Neural progenitor cell (in vitro differentiated cells): ENCODE measurements at regions not wholly inside any gene's neighbourhood (a gene's known extent, or its start where the extent isn't known, plus 50 kb on each side); places are given as distances from the start of the nearest gene placed in this dataset.

Experiments
- DNase-seq: peaks from one replicate; pipeline ENCODE4 v3.0.0-alpha.2; 2016; ENCODE audit warnings: low spot score
- H2AFZ ChIP-seq: fragments of 200-600 bp; sonication (generic); replicated peaks from 2 replicates; pipeline ENCODE4 v1.6.1; 2016; ENCODE audit warnings: antibody characterized with exemption
- H3F3A ChIP-seq: fragments of 200-600 bp; sonication (generic); 2 replicates; pipeline ENCODE4 v1.6.1; 2016; ENCODE audit warnings: antibody characterized with exemption, low read depth
- H3K27ac ChIP-seq: fragments of 200-600 bp; sonication (generic); 2 replicates; pipeline ENCODE4 v1.5.1; 2016; ENCODE audit warnings: mild to moderate bottlenecking
- H3K27me3 ChIP-seq: fragments of 200-600 bp; sonication (generic); 2 replicates; pipeline ENCODE4 v1.6.1; 2016; ENCODE audit warnings: mild to moderate bottlenecking, moderate library complexity
- H3K36me3 ChIP-seq: fragments of 200-600 bp; sonication (generic); 2 replicates; pipeline ENCODE4 v1.5.1; 2016
- H3K4me1 ChIP-seq: fragments of 200-600 bp; sonication (generic); 2 replicates; pipeline ENCODE4 v1.6.1; 2016; ENCODE audit warnings: mixed run types
- H3K4me2 ChIP-seq: fragments of 200-600 bp; sonication (generic); 2 replicates; pipeline ENCODE4 v1.6.1; 2016
- H3K4me3 ChIP-seq: fragments of 200-600 bp; sonication (generic); 2 replicates; pipeline ENCODE4 v1.5.1; 2016
- H3K79me2 ChIP-seq: fragments of 200-600 bp; sonication (generic); 2 replicates; pipeline ENCODE4 v1.6.1; 2016; ENCODE audit warnings: low read depth
- H3K9ac ChIP-seq: fragments of 200-600 bp; sonication (generic); 2 replicates; pipeline ENCODE4 v1.6.1; 2016
- H3K9me3 ChIP-seq: fragments of 200-600 bp; sonication (generic); 2 replicates; pipeline ENCODE4 v1.5.1; 2016; ENCODE audit warnings: low read depth
- H4K20me1 ChIP-seq: fragments of 200-600 bp; sonication (generic); 2 replicates; pipeline ENCODE4 v1.6.1; 2016; ENCODE audit warnings: low read depth
- H3K27ac Mint-ChIP-seq: 3 replicates; pipeline ENCODE4 v1.8.0; 2021; ENCODE audit warnings: mixed read lengths
- H3K27me3 Mint-ChIP-seq: 2 replicates; pipeline ENCODE4 v1.8.0; 2022; ENCODE audit warnings: low read depth, mild to moderate bottlenecking, inconsistent platforms, moderate library complexity, mixed read lengths; ENCODE audit not compliant: insufficient read depth
- H3K36me3 Mint-ChIP-seq: 3 replicates; pipeline ENCODE4 v1.8.0; 2021; ENCODE audit warnings: mixed read lengths
- H3K4me1 Mint-ChIP-seq: 3 replicates; pipeline ENCODE4 v1.8.0; 2021; ENCODE audit warnings: mixed read lengths
- H3K4me3 Mint-ChIP-seq: 3 replicates; pipeline ENCODE4 v1.8.0; 2021; ENCODE audit warnings: mild to moderate bottlenecking, moderate library complexity, mixed read lengths
- H3K9me3 Mint-ChIP-seq: 3 replicates; pipeline ENCODE4 v1.8.0; 2020; ENCODE audit warnings: mixed read lengths
- CTCF ChIP-seq: fragments of 200-600 bp; sonication (generic); IDR thresholded peaks from 2 replicates; pipeline ENCODE4 v1.5.1; 2017; ENCODE audit warnings: antibody characterized with exemption, mild to moderate bottlenecking
- EZH2 ChIP-seq: fragments of 200-600 bp; sonication (generic); IDR thresholded peaks from 2 replicates; pipeline ENCODE4 v1.6.1; 2017; ENCODE audit warnings: antibody characterized with exemption, mild to moderate bottlenecking, moderate library complexity
- EZH2phosphoT487 ChIP-seq: fragments of 200-600 bp; sonication (generic); IDR thresholded peaks from 2 replicates; pipeline ENCODE4 v1.6.1; 2017; ENCODE audit warnings: antibody characterized with exemption

DNA sequence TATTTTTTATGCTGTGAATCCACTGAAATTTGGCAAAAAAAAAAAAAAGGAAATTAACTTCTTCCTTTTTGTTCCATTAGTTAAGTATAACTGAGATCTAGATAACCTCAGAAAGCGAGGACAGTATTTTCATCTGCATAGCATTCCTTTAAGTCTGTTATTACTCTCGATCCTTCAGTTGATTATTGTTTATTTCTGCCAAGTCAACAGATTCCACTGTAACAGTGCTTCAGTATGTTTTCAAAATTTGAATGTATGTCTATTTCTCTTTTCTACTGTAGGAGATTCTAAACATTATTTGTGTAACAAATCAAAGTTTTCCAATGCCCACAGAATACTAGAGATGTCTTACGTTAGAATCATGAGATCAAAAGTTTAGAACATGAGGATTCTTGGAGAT lies 133.1 kb upstream of the RGPD4 start:
- Histone ChIP-seq H3K4me3 (no peak overlapping the region), H3K27ac (no peak overlapping the region), H3K9ac (no peak overlapping the region), H3K36me3 (no peaks in the 10 kb centered on the region), H3K4me2 (no peak overlapping the region), H3K9me3 (no peaks in the 10 kb centered on the region), H3F3A (no peaks in the 10 kb centered on the region), H2AFZ (no peak overlapping the region), H3K27me3 (no peaks in the 10 kb centered on the region), H4K20me1 (no peaks in the 10 kb centered on the region), H3K4me1 (no peaks in the 10 kb centered on the region), H3K79me2 (no peaks in the 10 kb centered on the region)
- H3K4me3 Mint-ChIP-seq: no peak overlapping the region
- DNase-seq: no peak
- TF ChIP-seq CTCF (no peak), EZH2phosphoT487 (no peak), EZH2 (no peak)
- H3K4me1 Mint-ChIP-seq: peaks cover 7% of the 10 kb centered on the region
- no peak overlapping the region for H3K27ac Mint-ChIP-seq
- no peaks in the 10 kb centered on the region for H3K36me3 Mint-ChIP-seq
- H3K9me3 Mint-ChIP-seq: no peaks in the 10 kb centered on the region
- H3K27me3 Mint-ChIP-seq: peaks cover 7% of the 10 kb centered on the region

DNA sequence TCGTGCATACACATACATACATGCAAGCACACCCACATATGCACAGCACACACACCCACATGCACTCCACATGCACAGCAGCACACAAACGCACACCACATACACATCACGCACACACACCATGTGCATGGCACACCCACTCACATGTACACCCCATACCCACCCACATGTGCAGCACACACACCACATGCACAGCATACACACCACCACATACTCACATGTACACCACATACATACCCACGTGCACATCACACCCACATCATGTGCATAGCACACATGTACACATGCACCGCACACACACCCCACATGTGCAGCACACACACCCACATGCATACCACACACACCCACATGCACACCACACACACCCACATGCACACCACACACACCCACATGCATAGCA lies 132.0 kb upstream of the RGPD4 start:
- H3K36me3 Mint-ChIP-seq: no peaks in the 10 kb centered on the region
- H2AFZ ChIP-seq: no peak overlapping the region
- H3K4me1 Mint-ChIP-seq: peaks cover 9% of the 10 kb centered on the region
- H3F3A ChIP-seq: no peaks in the 10 kb centered on the region
- H3K36me3 ChIP-seq: no peaks in the 10 kb centered on the region
- H3K4me3 ChIP-seq: no peak overlapping the region
- no peaks in the 10 kb centered on the region for H3K4me1 ChIP-seq
- no peak for TF ChIP-seq EZH2phosphoT487
- TF ChIP-seq EZH2: no peak
- no peak for TF ChIP-seq CTCF
- H3K9ac ChIP-seq: no peak overlapping the region
- no peak overlapping the region for H3K4me2 ChIP-seq
- no peak overlapping the region for H3K27ac ChIP-seq
- DNase-seq: no peak
- H3K79me2 ChIP-seq: no peaks in the 10 kb centered on the region
- H3K27me3 Mint-ChIP-seq: peaks cover 9% of the 10 kb centered on the region
- H3K9me3 ChIP-seq: no peaks in the 10 kb centered on the region
- H3K27ac Mint-ChIP-seq: no peak overlapping the region
- H3K9me3 Mint-ChIP-seq: no peaks in the 10 kb centered on the region
- no peaks in the 10 kb centered on the region for H4K20me1 ChIP-seq
- H3K4me3 Mint-ChIP-seq: no peak overlapping the region
- H3K27me3 ChIP-seq: no peaks in the 10 kb centered on the region

DNA sequence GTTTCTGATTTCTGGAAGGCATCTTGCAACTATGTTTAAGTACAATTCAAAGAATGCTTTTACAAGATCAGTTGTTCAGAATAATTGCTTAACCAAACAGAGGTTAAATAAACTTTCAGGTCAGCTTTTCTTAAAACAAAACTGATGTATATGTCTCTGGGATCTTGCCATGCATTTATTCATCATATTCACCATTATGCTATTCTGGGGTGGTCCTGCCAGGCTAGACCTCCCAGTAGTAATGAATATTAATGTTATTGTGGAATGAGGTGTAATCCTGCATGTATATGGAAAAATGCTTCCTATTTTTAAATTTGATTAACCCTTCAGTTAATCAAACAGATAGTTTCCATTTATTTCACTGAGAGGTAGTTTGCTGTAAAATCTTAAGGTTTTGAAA lies 129.3 kb upstream of the RGPD4 start:
- H3K36me3 Mint-ChIP-seq: no peaks in the 10 kb centered on the region
- H3K36me3 ChIP-seq: no peaks in the 10 kb centered on the region
- peaks cover 6% of the 10 kb centered on the region for H3K9me3 Mint-ChIP-seq
- H3K27ac ChIP-seq: no peak overlapping the region
- H3K9ac ChIP-seq: no peak overlapping the region
- H3K4me1 ChIP-seq: no peaks in the 10 kb centered on the region
- no peaks in the 10 kb centered on the region for H3K79me2 ChIP-seq
- no peak overlapping the region for H3K4me2 ChIP-seq
- no peak overlapping the region for H3K4me3 ChIP-seq
- TF ChIP-seq EZH2 (no peak), CTCF (no peak), EZH2phosphoT487 (no peak)
- H3K4me3 Mint-ChIP-seq: no peak overlapping the region
- peaks cover 10% of the 10 kb centered on the region for H3K4me1 Mint-ChIP-seq
- DNase-seq: no peak
- H2AFZ ChIP-seq: no peak overlapping the region
- H3K27ac Mint-ChIP-seq: no peak overlapping the region
- no peaks in the 10 kb centered on the region for H4K20me1 ChIP-seq
- no peaks in the 10 kb centered on the region for H3K9me3 ChIP-seq
- H3F3A ChIP-seq: no peaks in the 10 kb centered on the region
- H3K27me3 Mint-ChIP-seq: peaks cover 8% of the 10 kb centered on the region
- H3K27me3 ChIP-seq: no peaks in the 10 kb centered on the region

- no peak overlapping the region for H3K4me3 Mint-ChIP-seq
Observed at GRCh38 chr2:107698861-107699260, 127.8 kb upstream of the RGPD4 start.

More at GRCh38 chr2:107698861-107699260, 127.8 kb upstream of the RGPD4 start:
- no peaks in the 10 kb centered on the region for H3K36me3 Mint-ChIP-seq
- Histone ChIP-seq H2AFZ (no peak overlapping the region), H3K79me2 (no peaks in the 10 kb centered on the region), H3K4me1 (no peaks in the 10 kb centered on the region), H3K9me3 (no peaks in the 10 kb centered on the region), H3F3A (no peaks in the 10 kb centered on the region), H4K20me1 (no peaks in the 10 kb centered on the region), H3K4me2 (no peak overlapping the region), H3K9ac (no peak overlapping the region), H3K27ac (no peak overlapping the region), H3K36me3 (no peaks in the 10 kb centered on the region), H3K27me3 (no peaks in the 10 kb centered on the region), H3K4me3 (no peak overlapping the region)
- peaks cover 10% of the 10 kb centered on the region for H3K4me1 Mint-ChIP-seq
- H3K9me3 Mint-ChIP-seq: peaks cover 6% of the 10 kb centered on the region
- H3K27me3 Mint-ChIP-seq: peaks cover 8% of the 10 kb centered on the region
- DNase-seq: no peak
- TF ChIP-seq EZH2phosphoT487 (no peak), CTCF (no peak), EZH2 (no peak)
- H3K27ac Mint-ChIP-seq: no peak overlapping the region
